GM21737 (cell line): ENCODE measurements at regions not wholly inside any gene's neighbourhood (a gene's known extent, or its start where the extent isn't known, plus 50 kb on each side); places are given as distances from the start of the nearest gene placed in this dataset.

Experiments used
- ATAC-seq: cut with Tn5 transposase; IDR thresholded peaks from one replicate; pipeline ENCODE4 v1.9.1; 2021; ENCODE audit warnings: mild to moderate bottlenecking, moderate library complexity; ENCODE audit not compliant: unreplicated experiment

DNA sequence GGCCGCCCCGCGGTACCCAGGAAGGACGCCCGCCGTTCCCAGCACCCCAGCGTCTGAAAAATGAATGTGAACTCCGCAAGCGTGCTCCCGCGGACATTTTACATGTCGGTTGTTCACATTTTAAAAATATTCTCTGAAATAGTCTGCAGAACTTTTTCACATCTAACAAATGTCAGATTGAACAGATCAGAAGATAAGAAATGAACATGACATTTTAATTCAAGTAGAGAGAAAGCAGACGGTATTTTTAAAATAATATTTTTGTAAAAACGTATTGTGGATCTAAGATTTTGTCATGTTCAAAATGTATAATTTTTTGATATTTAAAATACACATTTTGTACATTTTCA lies 101.8 kb upstream of the DIO3 start:
- no peak for ATAC-seq

DNA sequence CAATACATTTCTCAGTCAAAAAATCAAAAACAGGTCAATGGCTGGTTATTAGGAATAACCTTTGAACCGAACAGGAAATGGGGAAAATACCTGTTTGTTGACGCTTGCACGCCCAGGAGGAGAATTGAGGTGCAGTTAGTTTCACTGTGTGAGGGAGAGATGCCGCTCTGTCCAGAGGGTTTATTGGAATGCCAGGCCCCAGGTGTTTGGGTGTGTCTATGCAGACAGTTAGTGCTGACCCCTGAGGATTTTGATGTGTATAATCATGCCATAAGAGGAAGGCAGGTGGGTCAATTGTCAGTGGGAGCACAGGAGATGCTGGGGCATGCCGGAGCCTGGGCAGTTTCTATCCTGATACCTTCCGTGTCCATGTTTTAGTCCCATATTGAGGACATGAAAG lies 100.8 kb upstream of the DIO3 start:
- ATAC-seq, result no peak

DNA sequence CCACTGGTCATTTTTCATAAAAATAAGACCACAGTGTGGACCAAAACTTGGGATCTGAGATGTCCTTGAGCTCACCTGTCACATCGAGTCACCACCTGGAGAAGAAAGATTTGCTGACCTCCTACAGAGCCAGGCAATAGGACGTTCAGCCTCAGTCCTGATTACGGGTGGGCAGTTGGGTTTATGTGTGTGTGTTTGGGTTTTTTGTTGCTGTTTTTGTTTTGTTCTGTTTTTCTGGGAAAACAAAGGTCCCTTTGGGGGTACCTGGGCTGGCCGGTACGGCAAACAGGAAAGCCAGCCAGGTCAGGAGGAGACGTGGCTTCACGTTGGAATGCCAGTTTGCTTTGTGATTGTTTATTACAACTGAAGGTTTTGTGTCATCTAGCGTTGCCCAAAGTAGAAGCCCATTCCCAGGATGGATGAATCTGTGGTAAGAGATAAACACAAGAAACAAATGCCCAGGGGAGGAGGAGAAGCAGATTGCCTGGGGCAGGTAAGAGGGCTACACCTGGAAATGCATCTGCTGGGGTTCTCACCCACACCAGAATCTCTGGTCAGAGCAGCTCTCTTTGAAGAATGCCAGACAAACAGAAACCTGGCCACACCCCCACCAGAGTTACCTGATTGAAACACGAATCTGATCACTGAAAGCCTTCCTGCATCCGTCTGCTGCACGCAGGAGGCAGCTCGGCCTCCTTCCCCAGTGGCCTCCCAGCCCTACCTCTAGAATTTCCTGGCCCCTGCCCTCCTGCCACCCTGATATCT lies 100.1 kb upstream of the DIO3 start:
- ATAC-seq, result no peak

DNA sequence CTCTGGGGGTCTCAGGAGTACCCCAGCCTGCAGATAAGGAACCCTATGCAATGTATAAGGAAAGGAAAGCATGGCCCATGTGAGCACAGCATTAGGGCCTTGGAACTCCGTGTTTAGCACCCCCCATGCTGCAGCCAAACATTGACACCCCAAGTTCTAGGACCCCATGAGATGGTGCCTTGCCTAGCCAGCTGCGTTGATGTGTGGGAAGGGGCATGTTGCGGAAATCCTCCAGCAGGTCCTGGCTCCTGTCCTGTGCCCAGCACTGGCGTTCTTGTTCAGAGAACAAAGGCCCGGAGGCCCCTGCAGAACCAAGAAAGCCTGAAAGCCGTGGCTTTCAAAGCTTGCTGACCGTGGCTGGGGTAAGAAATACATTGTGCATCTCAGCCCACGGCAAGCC lies 99.4 kb upstream of the DIO3 start:
- no peak for ATAC-seq

DNA sequence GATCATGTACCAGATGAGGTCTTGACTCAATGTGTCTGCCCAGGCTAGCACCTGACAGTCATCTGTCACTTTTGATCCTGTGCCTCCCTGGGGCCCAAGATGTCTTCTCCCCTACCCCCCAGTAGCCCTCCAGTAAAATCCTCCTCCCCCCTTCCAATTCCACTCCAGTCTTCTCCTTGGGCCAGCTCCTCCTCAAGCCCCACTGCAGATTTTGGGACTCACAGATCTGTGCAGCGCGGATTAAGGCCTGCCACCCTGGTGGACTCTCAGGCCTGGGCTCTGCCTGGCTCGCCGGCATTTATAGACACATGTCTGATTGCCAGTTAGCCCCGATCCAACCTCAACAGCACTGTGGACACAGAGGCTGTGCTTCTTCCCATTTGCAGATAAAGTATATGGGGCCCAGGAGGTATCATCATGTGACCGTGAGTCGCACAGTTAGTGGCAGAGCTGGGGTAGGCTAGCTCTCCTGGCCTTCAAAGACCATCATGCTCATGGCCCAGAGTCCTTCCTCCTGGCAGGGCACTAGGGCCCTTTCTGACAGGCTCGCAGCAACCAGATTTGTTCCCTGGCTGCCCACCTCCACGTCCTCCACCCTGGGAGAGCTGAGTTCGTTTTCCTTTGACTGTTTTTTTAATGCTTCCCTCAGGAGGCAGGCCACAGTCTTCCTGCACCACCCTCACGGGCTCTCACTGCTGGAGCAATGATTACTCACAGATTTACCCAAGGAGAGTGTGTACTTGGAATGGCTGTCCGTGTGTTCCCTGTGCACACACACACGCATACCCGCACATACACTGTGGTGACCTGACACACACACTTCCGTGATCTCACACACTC lies 98.3 kb upstream of the DIO3 start:
- ATAC-seq, result no peak

DNA sequence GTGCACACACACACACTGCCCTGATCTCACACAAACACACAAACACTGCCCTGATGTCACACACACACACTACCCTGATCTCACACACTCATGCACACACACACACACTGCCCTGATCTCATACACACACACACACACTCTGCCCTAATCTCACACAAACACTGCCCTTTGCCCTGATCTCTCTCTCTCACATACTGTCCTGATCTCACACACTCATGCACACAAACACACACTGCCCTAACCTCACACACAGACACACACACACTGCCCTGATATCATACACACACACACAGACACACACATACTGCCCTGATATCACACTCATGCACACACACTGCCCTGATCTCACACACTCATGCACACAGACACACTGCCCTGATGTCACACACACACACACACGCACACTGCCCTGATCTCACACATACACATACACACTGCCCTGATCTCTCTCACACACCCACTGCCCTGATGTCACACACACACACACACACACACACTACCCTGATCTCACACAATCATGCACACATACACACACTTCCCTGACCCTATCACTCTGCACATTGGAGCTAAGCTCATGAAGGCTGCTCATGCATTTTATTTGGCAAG lies 97.6 kb upstream of the DIO3 start:
- ATAC-seq, result no peak

DNA sequence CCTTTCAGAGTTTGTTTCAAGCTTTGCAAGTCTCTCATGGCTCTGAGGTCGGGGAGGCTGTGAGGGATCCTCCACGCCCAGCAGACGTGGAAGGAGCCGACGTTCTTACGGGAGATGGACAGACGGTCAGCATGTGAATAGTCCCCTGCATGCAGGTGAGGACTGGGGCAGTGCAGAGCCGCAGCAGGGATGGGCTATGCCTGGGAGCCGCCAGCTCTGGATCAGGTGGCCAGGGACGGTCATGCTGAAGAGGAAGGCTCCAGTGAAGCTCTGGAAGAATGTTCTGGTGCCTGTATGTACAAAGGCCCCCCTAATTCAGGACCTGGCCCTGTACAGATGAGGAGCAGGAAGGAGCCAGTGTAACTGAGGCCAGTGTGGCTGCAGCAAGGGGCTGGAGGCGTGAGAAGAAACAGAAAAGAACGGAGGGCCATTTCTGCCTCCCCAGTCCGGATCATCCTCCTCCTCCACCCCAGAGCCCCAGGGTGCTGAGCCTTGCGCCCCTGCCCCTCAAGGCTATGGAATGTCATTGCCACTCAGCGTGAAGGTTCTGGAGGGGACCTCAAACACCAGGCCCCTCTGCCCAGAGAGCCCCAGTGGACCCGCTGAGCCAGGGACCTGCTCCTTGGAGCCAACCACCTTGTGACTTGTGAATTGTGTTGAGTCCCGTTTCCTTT lies 96.8 kb upstream of the DIO3 start:
- ATAC-seq, result no peak

DNA sequence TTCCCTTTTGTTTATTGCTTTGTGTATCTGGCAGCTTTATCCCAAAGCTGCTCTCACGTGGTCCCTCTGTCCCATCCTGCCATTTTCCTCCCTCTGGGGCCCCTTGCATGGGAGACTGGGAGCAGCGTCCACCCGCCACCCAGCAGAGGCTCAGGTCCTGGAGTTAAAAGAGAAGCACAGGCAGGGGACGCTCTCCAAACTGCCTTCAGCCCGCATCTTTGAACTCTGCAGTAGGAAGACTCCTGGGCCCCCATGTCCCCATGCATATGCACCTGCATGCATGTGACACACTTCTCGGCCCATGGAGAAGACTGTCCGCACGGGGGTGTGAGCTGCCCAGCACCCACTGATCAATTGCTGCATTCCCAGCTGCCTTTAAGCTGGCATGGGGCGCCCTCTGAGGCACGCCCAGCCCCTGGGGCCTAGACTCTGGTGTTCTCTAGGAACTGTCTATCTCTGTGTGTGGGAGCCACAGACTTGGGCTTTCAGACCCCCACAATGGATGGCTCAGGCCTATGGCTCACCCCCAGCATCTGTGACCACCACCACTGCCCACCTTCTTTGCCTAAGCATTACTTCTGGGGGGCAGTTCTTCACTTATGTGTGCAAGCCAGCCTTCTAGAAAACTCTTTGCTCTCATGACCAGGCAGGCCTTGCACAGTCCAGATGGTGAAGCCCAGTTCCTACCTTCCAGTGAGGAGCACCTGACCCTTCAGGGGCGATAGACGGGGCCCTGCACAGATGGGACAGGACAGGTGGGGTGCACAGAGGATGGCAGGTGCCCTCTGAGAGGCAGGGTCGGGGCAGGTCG lies 96.1 kb upstream of the DIO3 start:
- ATAC-seq, result no peak

DNA sequence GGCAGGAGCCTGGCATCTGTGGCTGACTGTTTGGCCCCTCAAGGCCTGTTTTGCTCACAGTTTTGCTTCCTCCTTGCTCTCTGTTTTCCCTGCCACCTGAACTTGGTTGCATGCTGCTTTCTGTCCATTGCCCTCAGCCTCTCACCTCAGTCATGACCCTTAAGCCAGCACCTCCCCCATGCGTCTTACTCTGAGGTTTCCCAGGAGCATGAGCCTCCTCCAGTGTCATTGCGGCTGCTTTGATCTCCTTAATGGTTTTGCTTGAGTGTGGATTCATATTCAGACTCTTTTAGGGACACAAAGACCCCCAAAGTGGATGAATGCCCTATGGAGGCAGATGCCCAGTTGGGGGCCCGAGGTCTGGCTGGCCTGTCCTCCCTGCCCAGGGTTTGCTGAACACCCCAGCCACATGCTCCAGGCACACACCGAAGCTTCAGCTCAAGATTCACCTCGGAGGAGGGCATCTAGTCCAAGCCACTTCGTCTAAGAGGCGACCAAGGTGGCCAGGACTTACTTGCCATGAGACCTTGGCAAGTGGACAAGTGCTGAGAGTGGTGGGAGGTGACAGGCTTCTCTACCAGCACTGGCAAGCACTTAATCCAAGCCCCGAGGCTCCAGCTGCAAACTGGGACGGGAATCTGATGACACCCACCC lies 95.4 kb upstream of the DIO3 start:
- ATAC-seq, result no peak

DNA sequence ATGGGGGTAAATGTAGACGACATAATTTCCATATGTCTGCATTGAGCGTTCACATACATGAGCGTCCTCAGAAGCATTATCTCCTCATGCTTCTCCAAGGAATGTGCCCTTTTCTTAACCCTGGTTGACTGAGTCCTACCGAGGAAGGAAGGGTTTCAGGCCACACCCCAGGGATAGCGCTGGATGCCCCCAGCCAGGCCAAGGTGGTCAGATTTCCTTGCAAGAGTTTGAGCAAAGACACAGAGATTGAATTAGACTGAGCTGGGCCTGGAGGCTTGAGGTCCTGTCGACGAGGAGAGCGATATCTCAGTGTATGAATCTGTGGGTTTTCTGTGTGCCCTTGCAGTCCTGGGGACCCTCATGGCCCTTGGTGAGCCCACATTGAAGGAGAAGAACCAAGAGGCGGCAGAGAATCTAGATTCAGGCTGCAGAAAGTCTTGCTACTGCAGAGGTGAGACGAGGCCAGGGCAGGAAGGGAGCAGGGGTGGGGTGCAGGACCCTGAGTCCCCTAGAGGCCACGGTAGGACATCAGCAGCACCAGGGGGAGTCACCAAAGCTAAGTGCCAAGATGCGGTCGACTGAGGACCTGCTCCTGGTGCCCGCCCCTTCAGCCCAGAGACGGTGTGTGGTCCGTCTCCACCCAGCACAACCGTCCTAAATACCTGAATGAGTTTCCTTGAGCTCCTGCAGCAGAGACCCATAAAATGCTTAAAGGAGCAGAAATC lies 94.7 kb upstream of the DIO3 start:
- no peak for ATAC-seq

DNA sequence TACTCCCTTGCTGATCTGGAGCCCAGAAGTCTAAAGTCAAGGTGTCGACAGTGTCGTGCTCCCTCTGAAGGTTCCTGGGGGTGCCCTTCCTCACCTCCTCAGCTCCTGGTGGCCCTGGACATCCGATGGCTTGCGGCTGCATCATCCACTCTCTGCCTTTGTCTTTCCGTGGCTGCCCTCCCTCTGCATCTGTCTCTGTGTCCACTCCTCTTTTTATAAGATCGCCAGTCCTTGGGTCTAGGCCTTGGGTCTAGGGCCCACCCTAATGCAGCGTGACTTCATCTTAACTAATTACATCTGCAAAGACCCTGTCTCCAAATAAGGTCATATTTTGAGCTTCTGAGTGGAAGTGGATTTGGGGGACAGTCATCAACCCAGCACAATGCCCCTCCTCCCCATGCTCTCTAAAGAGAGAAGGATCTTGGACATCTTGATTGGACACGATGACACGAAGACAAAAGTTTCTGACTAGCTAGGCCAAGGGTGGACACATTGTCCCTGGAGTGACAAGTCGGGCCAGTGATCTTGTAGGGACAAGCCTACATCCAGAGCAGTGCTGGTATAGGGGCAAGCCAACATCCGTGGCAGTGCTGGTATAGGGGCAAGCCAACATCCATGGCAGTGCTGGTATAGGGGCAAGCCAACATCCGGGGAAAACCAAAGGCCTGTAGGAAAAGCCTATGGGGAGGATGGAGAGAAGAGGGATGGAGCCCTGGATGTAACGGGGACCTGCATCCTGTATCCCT lies 93.9 kb upstream of the DIO3 start:
- no peak for ATAC-seq

DNA sequence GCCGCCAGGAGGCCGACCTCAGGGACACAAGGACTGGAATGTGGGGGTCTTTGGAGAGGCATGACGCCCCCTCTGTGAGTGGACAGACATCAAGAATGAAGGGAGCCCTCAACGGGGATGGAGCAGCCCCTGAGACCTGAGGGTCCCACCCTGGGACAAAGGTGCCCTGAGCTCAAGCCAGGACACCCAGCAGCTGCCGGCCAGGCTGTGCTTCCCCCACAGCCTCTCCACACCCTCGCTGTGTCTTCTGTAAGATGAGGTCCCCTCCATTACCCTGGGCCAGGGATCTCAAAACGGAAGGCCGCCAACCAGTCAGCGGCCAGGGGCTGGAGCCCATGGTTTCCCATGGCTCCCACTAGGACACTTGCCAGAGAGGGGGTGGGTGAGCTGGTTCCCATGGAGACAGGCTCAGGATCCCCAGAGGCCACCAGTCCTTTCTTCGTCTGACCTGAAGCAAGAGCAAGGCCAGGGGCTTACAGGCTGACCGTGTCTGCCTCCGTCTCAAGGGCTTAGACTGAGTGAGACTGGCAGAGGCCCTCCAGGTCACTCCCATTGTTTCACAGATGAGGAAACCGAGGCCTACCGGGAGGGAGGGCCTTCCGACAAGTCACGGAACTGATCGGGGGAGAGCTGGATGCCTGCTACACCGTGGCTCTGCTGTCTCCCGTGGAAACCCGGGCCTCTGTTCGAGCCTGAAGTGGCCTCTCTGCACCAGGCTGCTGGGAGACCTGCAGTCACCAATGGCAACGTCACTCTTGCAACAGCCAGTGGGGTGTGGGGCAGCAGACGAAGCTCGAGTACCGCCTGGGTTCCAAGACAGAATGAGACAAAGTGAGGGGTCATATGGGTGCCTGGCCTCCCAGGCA lies 91.7 kb upstream of the DIO3 start:
- ATAC-seq, result no peak

DNA sequence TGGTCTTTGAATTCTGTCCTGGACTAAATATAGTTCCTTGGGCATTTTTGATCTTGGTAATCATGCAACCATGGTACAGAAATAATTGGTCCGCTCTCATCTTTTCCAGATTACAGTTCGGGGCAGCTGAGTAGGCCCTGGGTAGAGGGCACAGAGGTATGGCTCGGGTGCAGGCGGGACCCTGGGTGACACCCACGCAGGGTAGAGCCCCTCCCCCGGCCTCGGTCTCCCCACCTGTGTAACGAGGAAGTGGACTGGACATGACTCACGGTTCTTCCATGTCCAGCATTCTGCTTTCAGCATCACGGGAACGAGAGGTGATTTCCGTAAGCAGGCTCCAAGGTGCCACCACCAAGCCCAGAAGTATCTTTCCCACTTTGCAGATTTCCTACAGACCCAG lies 91.0 kb upstream of the DIO3 start:
- ATAC-seq, result no peak

DNA sequence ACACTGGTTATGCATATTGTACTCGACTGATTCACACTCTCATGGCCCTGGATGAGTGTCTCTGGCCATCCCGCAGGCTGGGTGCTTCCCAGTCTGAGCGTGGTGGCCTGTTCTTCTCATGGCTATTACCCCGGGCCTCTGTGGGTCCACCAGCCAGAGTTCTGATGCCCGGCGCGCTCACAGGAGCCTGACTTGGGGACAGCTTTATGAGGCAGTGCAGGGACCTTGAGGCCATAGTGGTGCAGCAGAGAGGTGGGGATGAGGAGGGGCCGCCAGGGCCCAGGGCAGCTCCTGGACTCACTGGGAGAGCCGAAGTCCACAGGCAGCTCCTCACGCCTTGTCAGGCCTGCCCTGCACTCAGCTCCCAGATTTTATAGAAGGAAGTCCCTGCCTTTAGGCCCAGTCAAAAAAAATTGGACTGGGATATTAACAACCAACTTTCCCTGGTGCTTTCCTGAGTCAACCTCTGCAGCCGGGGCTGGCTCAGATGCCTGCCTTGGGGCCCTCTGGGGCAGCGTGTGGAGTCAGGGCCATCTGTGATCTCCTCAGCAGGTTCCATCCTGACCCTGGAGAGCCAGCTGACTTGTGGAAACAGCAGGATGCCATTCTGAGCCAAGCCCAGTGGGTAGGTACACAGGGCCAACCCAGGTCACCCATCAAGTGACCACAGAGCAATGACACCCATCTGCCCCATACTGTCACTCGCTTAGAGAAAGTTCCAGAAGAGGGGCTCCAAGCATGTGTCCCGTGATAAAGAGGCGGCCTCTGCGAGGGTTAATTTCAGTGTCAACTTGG lies 89.4 kb upstream of the DIO3 start:
- no peak for ATAC-seq

DNA sequence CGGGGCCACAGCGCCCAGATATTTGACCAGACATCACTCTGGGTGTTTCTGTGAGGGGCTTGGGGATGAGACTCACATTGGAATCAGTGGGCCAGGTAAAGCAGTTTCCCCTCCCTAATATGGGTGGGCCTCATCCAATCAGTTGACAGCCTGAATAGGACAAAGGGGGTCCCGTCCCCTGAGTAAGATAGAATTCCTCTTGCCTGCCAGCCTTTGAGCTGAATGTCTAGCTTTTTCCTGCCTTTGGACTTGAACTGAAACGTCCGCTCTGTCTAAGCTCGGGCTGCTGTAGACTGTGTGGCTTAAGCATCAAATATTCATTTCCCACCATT lies 88.8 kb upstream of the DIO3 start:
- no peak for ATAC-seq

DNA sequence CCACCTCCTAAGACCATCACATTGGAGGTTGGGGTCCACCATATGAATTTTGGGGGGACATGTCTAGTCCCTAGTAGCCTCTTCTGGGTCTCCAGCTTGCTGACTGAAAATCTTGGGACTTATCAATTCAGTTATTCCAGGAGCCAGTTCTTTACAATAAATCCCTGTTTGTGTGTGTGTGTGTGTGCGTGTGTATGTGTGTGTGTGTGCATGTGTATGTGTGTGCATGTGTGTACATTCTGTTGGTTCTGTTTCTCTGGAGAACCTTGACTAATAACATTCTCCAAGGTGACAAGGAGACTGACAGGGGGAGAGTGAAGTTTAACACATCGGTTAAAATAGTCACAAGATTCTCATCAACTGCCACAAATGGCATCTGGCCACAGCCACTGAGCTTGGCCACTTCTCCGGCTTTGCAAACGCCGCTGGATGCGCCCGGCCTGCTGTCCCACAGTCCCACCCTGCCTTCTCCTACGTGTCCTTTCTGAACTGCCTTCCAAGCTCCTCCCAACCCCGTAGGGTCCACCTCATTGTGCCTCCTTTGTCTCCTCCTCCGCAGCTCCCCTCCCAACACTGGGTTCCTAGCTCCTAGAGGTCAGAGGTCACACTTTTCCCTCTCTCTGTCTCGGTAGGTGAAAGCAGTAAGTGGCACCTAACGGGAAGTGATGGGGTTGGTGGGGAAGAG lies 88.1 kb upstream of the DIO3 start:
- ATAC-seq, result no peak
